HG03066 (cell line): ENCODE measurements at regions not wholly inside any gene's neighbourhood (a gene's known extent, or its start where the extent isn't known, plus 50 kb on each side); places are given as distances from the start of the nearest gene placed in this dataset.
"Not testable (repeated sequence)": the region's sequence is repeated elsewhere in the genome, so short reads cannot be mapped to it uniquely, and the experiment has no call there.

Experiments
- ATAC-seq: cut with Tn5 transposase; IDR thresholded peaks from one replicate; pipeline ENCODE4 v1.9.1; 2021; ENCODE audit warnings: low read depth; ENCODE audit not compliant: unreplicated experiment

GRCh38 chr21:31418377-31419001, 74.4 kb upstream of the TIAM1 start:
- no peak for ATAC-seq

DNA sequence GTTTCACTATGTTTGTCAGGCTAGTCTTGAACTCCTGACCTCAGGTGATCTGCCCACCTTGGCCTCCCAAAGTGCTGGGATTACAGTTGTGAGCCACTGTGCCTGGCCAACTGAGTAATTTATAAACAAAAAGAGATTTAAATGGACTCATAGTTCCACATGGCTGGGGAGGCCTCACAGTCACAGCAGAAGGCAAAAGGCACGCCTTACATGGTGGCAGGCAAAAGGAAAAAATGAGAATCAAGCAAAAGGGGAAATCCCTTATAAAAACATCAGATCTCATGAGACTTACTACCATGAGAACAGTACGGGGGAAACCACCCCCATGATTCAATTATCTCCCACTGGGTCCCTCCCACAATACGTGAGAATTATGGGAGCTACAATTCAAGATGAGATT, 73.2 kb upstream of the TIAM1 start:
- ATAC-seq: not testable (repeated sequence)

DNA sequence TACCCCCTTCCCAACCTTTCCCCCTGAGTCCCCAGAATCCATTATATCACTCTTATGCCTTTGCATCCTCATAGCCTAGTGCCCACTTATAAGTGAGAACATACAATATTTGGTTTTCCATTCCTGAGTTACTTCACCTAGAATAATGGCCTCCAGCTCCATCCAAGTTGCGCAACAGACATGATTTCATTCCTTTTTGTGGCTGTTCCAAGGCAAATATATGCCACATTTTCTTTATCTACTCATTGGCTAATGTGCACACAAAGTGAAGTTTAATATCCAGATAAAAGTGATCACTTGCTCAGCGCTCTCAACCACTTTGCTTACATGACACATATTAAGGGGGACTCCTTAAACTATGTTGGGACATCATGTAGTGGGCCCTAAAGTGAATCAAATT, 72.4 kb upstream of the TIAM1 start:
- no peak for ATAC-seq

GRCh38 chr21:31414263-31415000, 70.4 kb upstream of the TIAM1 start:
- ATAC-seq: no peak

GRCh38 chr21:31413698-31414097, 69.6 kb upstream of the TIAM1 start:
- no peak for ATAC-seq

- ATAC-seq: no peak
These were observed 66.6 kb upstream of the TIAM1 start for GRCh38 chr21:31410499-31411131.

- no peak for ATAC-seq
These were observed 65.9 kb upstream of the TIAM1 start for GRCh38 chr21:31409831-31410487.

DNA sequence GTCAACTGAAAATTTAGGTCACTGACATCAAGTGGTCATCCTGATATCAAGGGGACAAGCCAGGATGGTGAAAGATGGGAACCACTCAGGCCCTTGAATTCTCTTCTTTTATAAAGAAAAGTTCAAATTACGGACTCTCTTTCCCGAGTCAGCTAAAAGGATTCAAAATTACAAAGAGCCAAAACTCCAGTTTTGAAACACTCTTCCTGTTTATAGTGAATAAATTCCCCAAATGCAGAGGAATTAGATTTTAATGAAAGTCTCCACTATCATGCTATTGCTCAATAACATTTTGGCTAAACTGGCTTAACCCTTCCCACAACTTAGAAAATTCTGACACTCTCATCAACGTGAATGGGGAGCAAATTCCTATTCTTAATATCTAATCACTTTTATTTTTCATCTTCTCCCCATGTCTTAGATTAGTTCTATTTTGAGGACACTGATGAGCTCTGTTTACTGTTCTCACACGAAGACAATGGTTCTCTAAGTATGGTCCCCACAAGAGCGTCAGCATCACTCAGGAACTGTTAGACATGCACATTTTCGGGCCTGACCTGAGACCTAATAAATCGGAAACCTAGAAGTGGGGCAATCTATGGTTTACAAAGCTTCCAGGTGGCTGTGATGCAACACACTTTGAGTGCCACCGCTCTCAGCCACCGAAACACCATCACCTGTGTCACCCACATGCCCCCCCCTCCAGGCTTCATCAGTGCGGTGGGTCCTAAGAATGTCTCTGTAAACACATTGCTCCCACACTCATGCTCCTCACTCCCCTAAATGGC, 64.4 kb upstream of the TIAM1 start:
- ATAC-seq: no peak

DNA sequence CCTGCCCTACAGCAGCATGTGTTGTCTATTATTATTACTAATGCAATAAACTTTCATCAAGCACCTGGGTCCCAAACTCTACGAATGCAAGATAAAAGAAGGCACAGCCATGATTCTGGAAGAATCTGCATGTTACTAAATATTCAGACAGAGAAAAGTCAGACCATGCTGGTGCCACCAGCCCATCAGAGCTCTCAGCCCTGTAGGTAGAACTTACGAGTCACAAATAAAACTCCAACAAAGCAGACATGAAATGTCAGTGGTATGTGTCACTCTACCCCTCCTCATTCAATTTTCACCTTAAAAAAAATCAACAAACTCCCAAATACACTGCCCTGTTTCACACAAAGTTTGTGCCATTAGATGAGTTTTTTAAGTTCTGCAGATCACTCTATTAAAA, 62.4 kb upstream of the TIAM1 start:
- ATAC-seq: no peak

DNA sequence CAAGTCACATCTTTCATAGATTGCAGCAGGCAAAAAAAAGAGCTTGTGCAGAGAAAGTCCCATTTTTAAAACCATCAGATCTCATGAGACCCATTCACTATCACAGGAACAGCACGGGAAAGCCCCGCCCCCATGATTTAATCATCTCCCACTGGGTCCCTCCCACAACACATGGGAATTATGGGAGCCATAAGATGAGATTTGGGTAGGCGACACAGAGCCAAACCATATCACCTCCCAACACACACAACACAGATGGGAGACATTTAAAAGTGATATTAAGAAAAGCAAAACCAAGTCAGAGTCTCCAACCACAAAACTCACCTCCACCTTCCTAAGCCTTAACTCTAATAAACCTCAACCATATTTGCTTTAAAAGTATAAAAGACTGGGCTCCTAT, 61.5 kb upstream of the TIAM1 start:
- no peak for ATAC-seq

GRCh38 chr21:31403596-31404333, 59.7 kb upstream of the TIAM1 start:
- no peak for ATAC-seq

DNA sequence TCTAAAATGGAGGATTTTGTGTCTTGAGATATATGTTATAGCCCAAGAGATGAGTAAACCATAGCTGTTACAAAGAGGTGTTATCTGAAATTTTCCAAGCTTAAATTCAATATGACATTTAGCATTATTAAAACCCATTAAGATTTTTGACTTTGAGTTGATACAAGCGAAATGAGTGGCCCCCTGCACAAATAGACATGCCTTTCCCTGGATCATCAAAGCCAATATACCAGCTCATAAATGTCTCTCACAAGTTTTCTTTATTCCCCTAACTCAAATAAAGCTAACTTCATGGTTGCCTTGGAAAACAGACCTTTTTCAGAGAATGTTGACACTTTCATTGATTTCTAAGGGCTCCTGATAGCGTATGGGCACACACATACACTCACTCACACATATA, 55.5 kb upstream of the TIAM1 start:
- no peak for ATAC-seq

DNA sequence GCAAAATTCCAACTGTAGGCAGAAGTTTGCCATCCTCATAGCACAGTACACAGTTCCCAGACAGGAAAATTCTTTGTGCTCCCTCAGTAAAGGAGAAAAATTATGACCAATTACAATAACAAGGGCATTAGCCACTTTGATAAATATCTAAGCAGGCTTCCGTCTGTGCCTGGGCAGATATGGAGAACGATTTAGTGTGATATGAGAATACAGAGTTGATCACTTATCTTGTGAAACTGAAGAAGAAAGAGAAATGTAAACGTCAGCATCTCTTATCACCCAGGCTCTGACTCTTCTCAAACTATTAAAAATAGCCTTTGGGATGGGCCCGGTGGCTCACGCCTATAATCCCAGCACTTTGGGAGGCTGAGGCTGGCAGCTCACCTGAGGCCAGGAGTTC, 54.5 kb upstream of the TIAM1 start:
- ATAC-seq: no peak

DNA sequence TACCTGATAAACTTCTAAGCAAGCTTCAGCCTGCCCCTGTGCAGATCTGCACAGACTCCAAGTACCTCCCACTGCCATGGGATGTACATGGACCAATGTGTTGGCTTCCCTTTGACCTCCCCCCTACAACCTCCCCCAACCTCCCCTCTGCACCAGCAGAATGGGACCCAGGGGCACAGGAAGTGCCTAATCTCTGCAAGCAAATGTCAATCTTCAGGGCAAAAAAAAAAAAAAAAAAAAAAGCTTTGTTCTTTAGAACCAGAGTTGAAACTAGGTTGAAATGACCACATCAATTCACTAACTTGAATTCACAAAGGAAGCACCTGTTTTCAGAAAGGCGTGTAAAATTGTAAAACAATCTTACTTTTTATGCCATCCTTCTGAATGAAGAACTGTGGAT, 53.9 kb upstream of the TIAM1 start:
- no peak for ATAC-seq

DNA sequence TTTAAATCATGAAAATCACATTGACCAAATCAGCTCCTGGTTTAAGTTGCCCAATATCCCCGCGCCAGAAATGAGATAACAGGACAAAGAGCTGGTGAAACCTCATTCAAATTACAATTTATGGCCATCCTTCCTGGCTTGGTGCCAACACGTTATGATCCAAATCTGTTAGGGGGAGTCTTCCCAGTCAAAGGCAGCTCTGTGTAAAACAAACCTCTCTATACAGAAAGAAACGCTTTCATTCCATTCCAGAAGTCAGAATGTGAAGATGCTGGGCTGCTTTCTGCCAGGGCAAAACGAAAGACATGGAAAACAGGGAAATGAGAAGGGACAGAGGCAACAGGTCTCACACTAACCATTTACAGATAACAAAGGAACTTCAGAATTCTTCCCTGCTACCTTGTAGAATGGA, 53.5 kb upstream of the TIAM1 start:
- no peak for ATAC-seq

DNA sequence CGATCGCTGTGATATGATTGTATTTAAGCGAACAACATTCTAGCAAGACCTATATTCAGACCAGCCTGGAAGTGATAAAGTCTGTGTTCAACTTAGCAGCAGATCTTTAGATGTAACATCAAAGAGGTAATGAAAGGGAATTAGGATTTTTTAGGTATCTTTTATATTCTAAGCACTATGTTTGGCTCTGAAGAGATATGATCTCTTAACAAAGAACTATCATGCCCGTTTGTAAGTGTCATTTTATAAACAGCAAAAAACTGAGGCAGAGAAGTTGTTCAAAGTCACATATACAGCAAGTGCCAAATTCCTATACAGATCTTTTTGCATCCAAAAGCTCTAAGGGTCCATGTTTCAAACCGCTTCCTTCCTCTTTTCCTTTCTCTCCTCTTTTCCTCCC, 53.0 kb upstream of the TIAM1 start:
- ATAC-seq: no peak

- ATAC-seq: no peak
These were observed 52.3 kb upstream of the TIAM1 start for GRCh38 chr21:31396399-31396798.

DNA sequence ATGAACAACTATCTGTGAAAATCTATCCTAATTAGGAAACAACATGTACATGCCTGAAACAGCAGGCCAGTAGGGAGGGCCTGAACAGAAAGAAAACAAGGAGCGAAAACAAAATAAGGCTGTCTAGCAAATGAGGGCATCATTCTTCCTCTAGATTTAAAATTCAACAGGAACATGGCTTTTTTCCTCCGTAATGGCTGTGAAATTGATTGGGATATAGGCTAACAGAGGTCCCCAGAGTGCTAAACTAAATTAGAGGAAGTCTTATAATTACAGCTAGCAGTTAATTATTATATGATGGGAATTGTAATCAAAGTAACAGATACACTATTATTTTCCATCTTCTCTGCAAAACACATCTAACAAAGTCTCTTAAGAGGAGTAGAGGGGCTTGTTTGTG, 51.7 kb upstream of the TIAM1 start:
- ATAC-seq: no peak

GRCh38 chr21:31395268-31395667, 51.2 kb upstream of the TIAM1 start:
- ATAC-seq: no peak

DNA sequence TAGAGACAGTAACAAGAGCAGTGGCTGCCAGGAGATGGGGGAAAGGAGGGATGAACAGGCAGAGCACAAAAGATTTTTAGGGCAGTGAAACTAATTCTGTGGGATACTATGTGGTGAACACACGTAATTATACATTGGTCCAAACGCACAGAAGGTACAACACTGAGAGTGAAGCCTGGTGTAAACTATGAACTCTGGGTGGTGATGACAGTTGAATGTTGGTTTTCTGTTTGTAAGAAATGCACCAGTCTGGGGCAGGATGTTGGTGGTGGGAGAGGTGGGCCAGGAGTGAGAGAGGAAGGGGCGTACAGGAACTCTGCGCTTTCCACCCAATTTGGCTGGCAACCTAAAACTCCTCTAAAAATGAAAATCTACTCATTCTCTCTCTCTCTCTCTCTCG, 50.2 kb upstream of the TIAM1 start:
- no peak for ATAC-seq
